HG02588 (cell line): ENCODE measurements at regions not wholly inside any gene's neighbourhood (a gene's known extent, or its start where the extent isn't known, plus 50 kb on each side); places are given as distances from the start of the nearest gene placed in this dataset.

ENCODE experiments used
- ATAC-seq: cut with Tn5 transposase; IDR thresholded peaks from one replicate; pipeline ENCODE4 v1.9.1; 2021; ENCODE audit warnings: mild to moderate bottlenecking, moderate library complexity; ENCODE audit not compliant: unreplicated experiment

- no peak for ATAC-seq
Measured at GRCh38 chr20:7687065-7687464, 253.2 kb downstream of the HAO1 start.

GRCh38 chr20:7689151-7689550 lies 251.1 kb downstream of the HAO1 start:
- no peak for ATAC-seq

GRCh38 chr20:7691647-7692269 lies 248.5 kb downstream of the HAO1 start:
- no peak for ATAC-seq

GRCh38 chr20:7692478-7692877 lies 247.8 kb downstream of the HAO1 start:
- no peak for ATAC-seq

- ATAC-seq = no peak
Measured at GRCh38 chr20:7693761-7694160, 246.5 kb downstream of the HAO1 start.

GRCh38 chr20:7695051-7695495 lies 245.2 kb downstream of the HAO1 start:
- no peak for ATAC-seq

GRCh38 chr20:7695635-7696034 lies 244.6 kb downstream of the HAO1 start:
- ATAC-seq = no peak

- ATAC-seq = no peak
Measured at GRCh38 chr20:7696311-7696710, 243.9 kb downstream of the HAO1 start.

GRCh38 chr20:7702141-7702540 lies 238.1 kb downstream of the HAO1 start:
- ATAC-seq = no peak

GRCh38 chr20:7703551-7703961 lies 236.7 kb downstream of the HAO1 start:
- no peak for ATAC-seq

GRCh38 chr20:7703996-7704395 lies 236.3 kb downstream of the HAO1 start:
- ATAC-seq = no peak

GRCh38 chr20:7708112-7708511 lies 232.1 kb downstream of the HAO1 start:
- no peak for ATAC-seq

GRCh38 chr20:7708782-7709181 lies 231.5 kb downstream of the HAO1 start:
- ATAC-seq = no peak

- ATAC-seq = no peak
Measured at GRCh38 chr20:7710440-7710839, 229.8 kb downstream of the HAO1 start.

- ATAC-seq = no peak
Measured at GRCh38 chr20:7712661-7713060, 227.6 kb downstream of the HAO1 start.

- ATAC-seq = no peak
Measured at GRCh38 chr20:7714549-7714948, 225.7 kb downstream of the HAO1 start.

- ATAC-seq = no peak
Measured at GRCh38 chr20:7716286-7716972, 223.8 kb downstream of the HAO1 start.

- no peak for ATAC-seq
Measured at GRCh38 chr20:7722564-7722963, 217.7 kb downstream of the HAO1 start.

- ATAC-seq = no peak
Measured at GRCh38 chr20:7723284-7723683, 217.0 kb downstream of the HAO1 start.

GRCh38 chr20:7728338-7728737 lies 211.9 kb downstream of the HAO1 start:
- no peak for ATAC-seq

GRCh38 chr20:7734216-7734615 lies 206.0 kb downstream of the HAO1 start:
- ATAC-seq = no peak

GRCh38 chr20:7736336-7736735 lies 203.9 kb downstream of the HAO1 start:
- no peak for ATAC-seq

- ATAC-seq = no peak
Measured at GRCh38 chr20:7741866-7742265, 198.4 kb downstream of the HAO1 start.
